Naive thymus-derived CD8-positive, alpha-beta T cell (primary cell): ENCODE measurements at regions not wholly inside any gene's neighbourhood (a gene's known extent, or its start where the extent isn't known, plus 50 kb on each side); places are given as distances from the start of the nearest gene placed in this dataset.

Experiments
- ATAC-seq, 2 donors: fragments of 150-1000 bp; cut with Tn5 transposase in 1 of 2; sonication (Bioruptor Pico), chemical (Tn5 transposase) in 1 of 2; 1 replicate in 1 of 2; 2 replicates in 1 of 2; pipeline ENCODE4 v1.10.0; 2021; ENCODE audit warnings: mild to moderate bottlenecking in 2 of 2, moderate library complexity in 2 of 2
- POLR2A ChIA-PET: fragments of 350-600 bp; sonication (Branson Sonifier 250); formaldehyde crosslinking; loops from one replicate; lab custom pipeline; 2021; ENCODE audit warnings: antibody characterized with exemption; lab: Charles Lee
- DNase-seq, 10 donors: peaks; one replicate each; pipeline versions ENCODE4 v3.0.0 to v3.0.0-alpha.2; 2020 to 2022
- H3K27ac Mint-ChIP-seq, 10 donors: one replicate each; pipeline ENCODE4 v1.8.0; 2020 to 2022; ENCODE audit warnings: mild to moderate bottlenecking in 10 of 10, mixed read lengths in 10 of 10, moderate library complexity in 4 of 10, inconsistent platforms in 1 of 10
- H3K27me3 Mint-ChIP-seq, 5 donors: one replicate each; pipeline ENCODE4 v1.8.0; 2021 to 2022; ENCODE audit warnings: mixed read lengths in 5 of 5
- H3K36me3 Mint-ChIP-seq, 3 donors: one replicate each; pipeline ENCODE4 v1.8.0; 2020 to 2022; ENCODE audit warnings: mixed read lengths in 3 of 3, mild to moderate bottlenecking in 2 of 3, inconsistent platforms in 1 of 3
- H3K4me1 Mint-ChIP-seq, 4 donors: one replicate each; pipeline ENCODE4 v1.8.0; 2021 to 2022; ENCODE audit warnings: mixed read lengths in 4 of 4
- H3K4me3 Mint-ChIP-seq, 10 donors: one replicate each; pipeline ENCODE4 v1.8.0; 2020 to 2022; ENCODE audit warnings: mild to moderate bottlenecking in 10 of 10, mixed read lengths in 10 of 10, moderate library complexity in 6 of 10, inconsistent platforms in 1 of 10
- H3K9me3 Mint-ChIP-seq, 9 donors: one replicate each; pipeline ENCODE4 v1.8.0; 2020 to 2022; ENCODE audit warnings: mixed read lengths in 9 of 9, mild to moderate bottlenecking in 3 of 9, inconsistent platforms in 1 of 9, moderate library complexity in 1 of 9

- ATAC-seq (no peak), DNase-seq (peak in 1 of 10 donors; percentile 7)
- POLR2A ChIA-PET: no interaction called here
- Mint-ChIP-seq H3K27me3 (peaks cover 0 to 21% (median 5%) of the 10 kb centered on the region in 5 donors), H3K27ac (peak overlapping the region in 1 of 10 donors; percentile 19), H3K4me1 (no peaks in the 10 kb centered on the region), H3K4me3 (no peak overlapping the region), H3K36me3 (no peaks in the 10 kb centered on the region), H3K9me3 (peaks cover 0 to 27% (median 6%) of the 10 kb centered on the region in 9 donors)
Observed at GRCh38 chr10:130434446-130435385, 298.5 kb downstream of the GLRX3 start.

GRCh38 chr10:130435961-130436360 lies 299.8 kb downstream of the GLRX3 start:
- Mint-ChIP-seq H3K4me1 (no peaks in the 10 kb centered on the region), H3K27me3 (peaks cover 0 to 26% (median 5%) of the 10 kb centered on the region in 5 donors), H3K36me3 (no peaks in the 10 kb centered on the region), H3K4me3 (no peak overlapping the region), H3K9me3 (peaks cover 0 to 24% (median 6%) of the 10 kb centered on the region in 9 donors), H3K27ac (no peak overlapping the region)
- ATAC-seq (no peak), DNase-seq (no peak)
- POLR2A ChIA-PET: no interaction called here

GRCh38 chr10:130438861-130439260 lies 302.7 kb downstream of the GLRX3 start:
- peaks cover 0 to 23% (median 5%) of the 10 kb centered on the region in 5 donors for H3K27me3 Mint-ChIP-seq
- H3K4me3 Mint-ChIP-seq: no peak overlapping the region
- H3K36me3 Mint-ChIP-seq: no peaks in the 10 kb centered on the region
- DNase-seq: peak in 1 of 10 donors; percentile 6
- POLR2A ChIA-PET: no interaction called here
- no peak overlapping the region for H3K27ac Mint-ChIP-seq
- H3K9me3 Mint-ChIP-seq: peaks cover 0 to 17% (median 6%) of the 10 kb centered on the region in 9 donors
- ATAC-seq: no peak
- H3K4me1 Mint-ChIP-seq: no peaks in the 10 kb centered on the region

- peak in 1 of 10 donors; percentile 6 for DNase-seq
Observed at GRCh38 chr10:130439766-130440165, 303.6 kb downstream of the GLRX3 start.

GRCh38 chr10:130440494-130440893 lies 304.3 kb downstream of the GLRX3 start:
- POLR2A ChIA-PET: no interaction called here
- peaks cover 0 to 23% (median 5%) of the 10 kb centered on the region in 5 donors for H3K27me3 Mint-ChIP-seq
- DNase-seq (peak in 1 of 10 donors; percentile 7), ATAC-seq (no peak)
- H3K9me3 Mint-ChIP-seq: peaks cover 0 to 17% (median 6%) of the 10 kb centered on the region in 9 donors
- no peaks in the 10 kb centered on the region for H3K36me3 Mint-ChIP-seq
- H3K27ac Mint-ChIP-seq: no peak overlapping the region
- no peaks in the 10 kb centered on the region for H3K4me1 Mint-ChIP-seq
- H3K4me3 Mint-ChIP-seq: no peak overlapping the region

More at GRCh38 chr10:130439766-130440165, 303.6 kb downstream of the GLRX3 start:
- no peak overlapping the region for H3K27ac Mint-ChIP-seq
- POLR2A ChIA-PET: no interaction called here
- H3K4me3 Mint-ChIP-seq: no peak overlapping the region
- peaks cover 0 to 17% (median 6%) of the 10 kb centered on the region in 9 donors for H3K9me3 Mint-ChIP-seq
- peaks cover 0 to 23% (median 5%) of the 10 kb centered on the region in 5 donors for H3K27me3 Mint-ChIP-seq
- H3K4me1 Mint-ChIP-seq: no peaks in the 10 kb centered on the region
- no peaks in the 10 kb centered on the region for H3K36me3 Mint-ChIP-seq
- ATAC-seq: no peak

- Mint-ChIP-seq H3K4me3 (no peak overlapping the region), H3K9me3 (peaks cover 0 to 17% (median 2%) of the 10 kb centered on the region in 9 donors), H3K4me1 (no peaks in the 10 kb centered on the region), H3K36me3 (no peaks in the 10 kb centered on the region), H3K27ac (no peak overlapping the region), H3K27me3 (peaks cover 0 to 23% (median 5%) of the 10 kb centered on the region in 5 donors)
- POLR2A ChIA-PET: no interaction called here
- ATAC-seq (no peak), DNase-seq (no peak)
Observed at GRCh38 chr10:130440971-130441370, 304.8 kb downstream of the GLRX3 start.

- Mint-ChIP-seq H3K27me3 (peaks cover 0 to 24% (median 4%) of the 10 kb centered on the region in 5 donors), H3K4me3 (no peak overlapping the region), H3K36me3 (no peaks in the 10 kb centered on the region), H3K4me1 (no peaks in the 10 kb centered on the region), H3K9me3 (peaks cover 0 to 3% (median 0%) of the 10 kb centered on the region in 9 donors), H3K27ac (no peak overlapping the region)
- ATAC-seq: no peak
- DNase-seq: no peak
- POLR2A ChIA-PET: no interaction called here
Observed at GRCh38 chr10:130443066-130443465, 306.9 kb downstream of the GLRX3 start.

GRCh38 chr10:130453036-130453720 lies 317.0 kb downstream of the GLRX3 start:
- POLR2A ChIA-PET: no interaction called here
- peaks cover 5 to 36% (median 30%) of the 10 kb centered on the region in 5 donors for H3K27me3 Mint-ChIP-seq
- H3K4me3 Mint-ChIP-seq: no peak overlapping the region
- H3K4me1 Mint-ChIP-seq: no peaks in the 10 kb centered on the region
- H3K36me3 Mint-ChIP-seq: no peaks in the 10 kb centered on the region
- no peak overlapping the region for H3K27ac Mint-ChIP-seq
- no peak for ATAC-seq
- peak in 1 of 10 donors; percentile 10 for DNase-seq
- H3K9me3 Mint-ChIP-seq: peaks cover 0 to 3% (median 0%) of the 10 kb centered on the region in 9 donors

GRCh38 chr10:130453721-130454542 lies 317.7 kb downstream of the GLRX3 start:
- H3K36me3 Mint-ChIP-seq: no peaks in the 10 kb centered on the region
- H3K9me3 Mint-ChIP-seq: peaks cover 0 to 10% (median 0%) of the 10 kb centered on the region in 9 donors
- POLR2A ChIA-PET: no interaction called here
- H3K4me1 Mint-ChIP-seq: no peaks in the 10 kb centered on the region
- ATAC-seq (no peak), DNase-seq (peak in 1 of 10 donors; percentile 12)
- peaks cover 5 to 44% (median 28%) of the 10 kb centered on the region in 5 donors for H3K27me3 Mint-ChIP-seq
- no peak overlapping the region for H3K27ac Mint-ChIP-seq
- H3K4me3 Mint-ChIP-seq: no peak overlapping the region

- no peak overlapping the region for H3K4me3 Mint-ChIP-seq
- H3K27ac Mint-ChIP-seq: no peak overlapping the region
- peak in 1 of 10 donors; percentile 1 for DNase-seq
- no peaks in the 10 kb centered on the region for H3K36me3 Mint-ChIP-seq
- no peaks in the 10 kb centered on the region for H3K4me1 Mint-ChIP-seq
- peaks cover 0 to 12% (median 0%) of the 10 kb centered on the region in 9 donors for H3K9me3 Mint-ChIP-seq
- peaks cover 5 to 47% (median 26%) of the 10 kb centered on the region in 5 donors for H3K27me3 Mint-ChIP-seq
- POLR2A ChIA-PET: no interaction called here
- no peak for ATAC-seq
Observed at GRCh38 chr10:130454543-130455000, 318.4 kb downstream of the GLRX3 start.

- Mint-ChIP-seq H3K4me3 (no peak overlapping the region), H3K4me1 (no peaks in the 10 kb centered on the region), H3K36me3 (no peaks in the 10 kb centered on the region), H3K27me3 (peaks cover 5 to 47% (median 24%) of the 10 kb centered on the region in 5 donors), H3K9me3 (peaks cover 0 to 12% (median 0%) of the 10 kb centered on the region in 9 donors), H3K27ac (no peak overlapping the region)
- ATAC-seq (no peak), DNase-seq (no peak)
- POLR2A ChIA-PET: no interaction called here
Observed at GRCh38 chr10:130455111-130455695, 319.0 kb downstream of the GLRX3 start.

GRCh38 chr10:130455791-130456190 lies 319.6 kb downstream of the GLRX3 start:
- no peak overlapping the region for H3K27ac Mint-ChIP-seq
- H3K36me3 Mint-ChIP-seq: no peaks in the 10 kb centered on the region
- H3K9me3 Mint-ChIP-seq: peaks cover 0 to 12% (median 0%) of the 10 kb centered on the region in 9 donors
- DNase-seq (no peak), ATAC-seq (no peak)
- POLR2A ChIA-PET: no interaction called here
- H3K27me3 Mint-ChIP-seq: peaks cover 5 to 47% (median 24%) of the 10 kb centered on the region in 5 donors
- no peak overlapping the region for H3K4me3 Mint-ChIP-seq
- no peaks in the 10 kb centered on the region for H3K4me1 Mint-ChIP-seq
